ENCODE measurements at regions not wholly inside any gene's neighbourhood (a gene's known extent, or its start where the extent isn't known, plus 50 kb on each side); places are given as distances from the start of the nearest gene placed in this dataset.
"Not testable (repeated sequence)": the region's sequence is repeated elsewhere in the genome, so short reads cannot be mapped to it uniquely, and the experiment has no call there.

GRCh38 chr6:119845161-119845560 is 495.6 kb upstream of the MAN1A1 start:
- H3K36me3 Mint-ChIP-seq (ENCODE audit: low read depth): no peaks in the 10 kb centered on the region
- no peaks in the 10 kb centered on the region for H3K9me3 Mint-ChIP-seq
- no peak overlapping the region for H3K4me3 Mint-ChIP-seq
- H3K4me1 Mint-ChIP-seq (ENCODE audit: low read depth): no peaks in the 10 kb centered on the region
- H3K27me3 Mint-ChIP-seq (ENCODE audit: low read depth): peaks cover 8% of the 10 kb centered on the region
- no peak overlapping the region for H3K27ac Mint-ChIP-seq
- DNase-seq (ENCODE audit: low spot score): no peak

GRCh38 chr6:119844387-119844786 is 494.8 kb upstream of the MAN1A1 start:
- H3K9me3 Mint-ChIP-seq: no peaks in the 10 kb centered on the region
- DNase-seq (ENCODE audit: low spot score): no peak
- H3K4me1 Mint-ChIP-seq (ENCODE audit: low read depth): no peaks in the 10 kb centered on the region
- no peak overlapping the region for H3K27ac Mint-ChIP-seq
- no peaks in the 10 kb centered on the region for H3K36me3 Mint-ChIP-seq (ENCODE audit: low read depth)
- H3K4me3 Mint-ChIP-seq: no peak overlapping the region
- peaks cover 4% of the 10 kb centered on the region for H3K27me3 Mint-ChIP-seq (ENCODE audit: low read depth)

DNA sequence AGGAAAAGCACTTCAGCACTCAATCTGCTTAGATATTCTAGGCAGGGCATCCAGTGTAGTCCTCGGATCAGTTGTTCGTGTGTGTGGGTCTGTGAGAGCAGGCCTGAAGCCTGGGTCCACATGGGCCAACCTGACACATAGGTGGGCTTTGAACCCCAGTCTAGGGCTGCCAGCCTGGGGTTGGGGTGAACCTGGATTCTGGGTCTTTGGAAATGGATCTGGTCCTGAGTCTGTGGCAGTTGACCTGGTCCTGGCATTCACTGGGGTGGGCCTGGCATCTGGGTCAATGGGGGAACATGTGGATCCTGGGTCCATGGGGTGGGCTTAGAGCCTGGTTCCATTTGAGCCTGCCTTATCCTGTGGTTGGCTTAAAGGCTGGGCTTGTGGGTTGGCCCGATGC is 492.6 kb upstream of the MAN1A1 start:
- Mint-ChIP-seq H3K4me1 (ENCODE audit: low read depth) (no peaks in the 10 kb centered on the region), H3K4me3 (no peak overlapping the region), H3K9me3 (no peaks in the 10 kb centered on the region), H3K27ac (no peak overlapping the region), H3K36me3 (ENCODE audit: low read depth) (no peaks in the 10 kb centered on the region), H3K27me3 (ENCODE audit: low read depth) (peaks cover 2% of the 10 kb centered on the region)
- no peak for DNase-seq (ENCODE audit: low spot score)

- H3K27ac Mint-ChIP-seq: no peak overlapping the region
- no peak overlapping the region for H3K4me3 Mint-ChIP-seq
- no peaks in the 10 kb centered on the region for H3K4me1 Mint-ChIP-seq (ENCODE audit: low read depth)
- no peaks in the 10 kb centered on the region for H3K9me3 Mint-ChIP-seq
- no peaks in the 10 kb centered on the region for H3K36me3 Mint-ChIP-seq (ENCODE audit: low read depth)
- peaks cover 2% of the 10 kb centered on the region for H3K27me3 Mint-ChIP-seq (ENCODE audit: low read depth)
- no peak for DNase-seq (ENCODE audit: low spot score)
These were observed 488.5 kb upstream of the MAN1A1 start for GRCh38 chr6:119838043-119838442.

GRCh38 chr6:119834418-119834817 is 484.9 kb upstream of the MAN1A1 start:
- H3K4me3 Mint-ChIP-seq: no peak overlapping the region
- no peak for DNase-seq (ENCODE audit: low spot score)
- no peaks in the 10 kb centered on the region for H3K27me3 Mint-ChIP-seq (ENCODE audit: low read depth)
- H3K27ac Mint-ChIP-seq: no peak overlapping the region
- H3K4me1 Mint-ChIP-seq (ENCODE audit: low read depth): no peaks in the 10 kb centered on the region
- no peaks in the 10 kb centered on the region for H3K9me3 Mint-ChIP-seq
- no peaks in the 10 kb centered on the region for H3K36me3 Mint-ChIP-seq (ENCODE audit: low read depth)

DNA sequence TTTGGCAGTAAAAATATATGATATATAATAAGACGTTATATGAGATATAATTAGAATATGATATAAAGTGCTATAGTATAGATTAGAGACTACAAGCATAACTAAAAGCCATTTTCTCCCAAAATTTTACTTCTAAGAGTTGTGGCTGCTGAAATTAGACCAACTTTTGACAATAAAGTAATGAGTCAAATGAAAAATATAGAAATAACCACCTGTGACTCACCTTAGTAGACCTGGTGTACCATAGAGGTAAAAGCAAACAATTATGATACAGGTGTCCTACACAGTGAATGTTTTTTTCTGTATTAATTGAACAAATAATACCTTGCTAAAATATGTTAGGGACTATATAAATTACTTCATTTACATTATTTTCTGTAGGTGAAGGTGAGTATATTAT is 482.9 kb upstream of the MAN1A1 start:
- no peaks in the 10 kb centered on the region for H3K27me3 Mint-ChIP-seq (ENCODE audit: low read depth)
- no peaks in the 10 kb centered on the region for H3K4me1 Mint-ChIP-seq (ENCODE audit: low read depth)
- H3K9me3 Mint-ChIP-seq: no peaks in the 10 kb centered on the region
- H3K36me3 Mint-ChIP-seq (ENCODE audit: low read depth): no peaks in the 10 kb centered on the region
- H3K27ac Mint-ChIP-seq: no peak overlapping the region
- H3K4me3 Mint-ChIP-seq: no peak overlapping the region
- no peak for DNase-seq (ENCODE audit: low spot score)

DNA sequence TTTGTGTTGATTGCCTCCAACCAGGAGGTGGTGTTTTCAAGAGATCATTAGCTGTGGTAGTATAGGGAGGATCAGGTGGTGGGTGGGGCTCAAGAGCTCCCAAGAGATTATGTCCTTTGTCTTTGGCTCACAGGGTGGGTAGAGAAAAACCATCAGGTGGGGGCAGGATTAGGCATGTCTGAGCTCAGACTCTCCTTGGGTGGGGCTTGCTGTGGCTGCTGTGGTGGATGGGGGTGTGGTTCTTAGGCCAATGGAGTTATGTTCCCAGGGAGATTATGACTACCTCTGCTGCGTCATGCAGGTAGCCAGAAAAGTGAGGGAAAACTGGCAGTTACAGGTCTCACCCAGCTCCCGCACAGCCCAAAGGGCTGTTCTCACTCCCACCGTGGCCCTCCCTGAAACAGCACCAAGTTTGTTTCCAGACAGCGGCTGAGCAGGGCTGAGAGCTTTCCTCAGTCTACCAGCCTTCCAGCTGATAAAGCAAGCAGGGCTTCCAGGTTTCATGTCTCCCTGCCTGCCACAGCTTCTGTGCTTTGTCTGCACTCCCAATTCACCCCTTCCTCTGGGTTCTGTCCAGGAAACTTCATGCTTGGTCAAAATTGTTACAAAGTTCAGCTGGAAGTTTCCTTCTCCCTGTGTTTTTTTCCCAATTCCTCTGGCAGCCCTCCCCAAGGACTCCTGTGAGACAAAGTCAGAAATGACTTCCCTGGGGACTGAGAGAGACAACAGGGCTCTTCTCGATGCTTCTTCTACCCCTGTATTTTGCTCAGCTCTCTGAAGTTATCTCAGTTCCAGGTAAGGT is 481.1 kb upstream of the MAN1A1 start:
- Mint-ChIP-seq H3K9me3 (no peaks in the 10 kb centered on the region), H3K27me3 (ENCODE audit: low read depth) (no peaks in the 10 kb centered on the region), H3K27ac (no peak overlapping the region), H3K4me1 (ENCODE audit: low read depth) (no peaks in the 10 kb centered on the region), H3K4me3 (no peak overlapping the region), H3K36me3 (ENCODE audit: low read depth) (no peaks in the 10 kb centered on the region)
- DNase-seq (ENCODE audit: low spot score): no peak

GRCh38 chr6:119830069-119830468 is 480.5 kb upstream of the MAN1A1 start:
- H3K36me3 Mint-ChIP-seq (ENCODE audit: low read depth): no peaks in the 10 kb centered on the region
- no peak overlapping the region for H3K27ac Mint-ChIP-seq
- no peaks in the 10 kb centered on the region for H3K27me3 Mint-ChIP-seq (ENCODE audit: low read depth)
- H3K4me3 Mint-ChIP-seq: no peak overlapping the region
- no peaks in the 10 kb centered on the region for H3K9me3 Mint-ChIP-seq
- DNase-seq (ENCODE audit: low spot score): no peak
- H3K4me1 Mint-ChIP-seq (ENCODE audit: low read depth): no peaks in the 10 kb centered on the region

DNA sequence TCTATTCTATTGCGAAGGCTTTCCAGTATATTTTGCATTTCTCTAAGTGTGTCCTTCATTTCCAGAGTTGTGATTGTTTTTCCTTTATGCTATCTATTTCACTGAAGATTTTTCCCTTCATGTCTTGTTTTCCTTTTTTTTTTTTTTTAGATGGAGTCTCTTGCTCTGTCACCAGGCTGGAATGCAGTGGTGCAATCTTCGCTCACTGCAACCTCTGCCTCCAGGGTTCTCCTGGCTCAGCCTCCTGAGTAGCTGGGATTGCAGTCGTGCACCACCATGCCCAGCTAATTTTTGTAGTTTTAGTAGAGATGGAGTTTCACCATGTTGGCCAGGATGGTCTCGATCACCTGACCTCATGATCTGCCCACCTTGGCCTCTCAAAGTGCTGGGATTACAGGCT is 479.9 kb upstream of the MAN1A1 start:
- not testable (repeated sequence) for H3K4me1 Mint-ChIP-seq (ENCODE audit: low read depth); H3K27ac Mint-ChIP-seq; DNase-seq (ENCODE audit: low spot score); H3K27me3 Mint-ChIP-seq (ENCODE audit: low read depth); H3K4me3 Mint-ChIP-seq; H3K36me3 Mint-ChIP-seq (ENCODE audit: low read depth); H3K9me3 Mint-ChIP-seq

DNA sequence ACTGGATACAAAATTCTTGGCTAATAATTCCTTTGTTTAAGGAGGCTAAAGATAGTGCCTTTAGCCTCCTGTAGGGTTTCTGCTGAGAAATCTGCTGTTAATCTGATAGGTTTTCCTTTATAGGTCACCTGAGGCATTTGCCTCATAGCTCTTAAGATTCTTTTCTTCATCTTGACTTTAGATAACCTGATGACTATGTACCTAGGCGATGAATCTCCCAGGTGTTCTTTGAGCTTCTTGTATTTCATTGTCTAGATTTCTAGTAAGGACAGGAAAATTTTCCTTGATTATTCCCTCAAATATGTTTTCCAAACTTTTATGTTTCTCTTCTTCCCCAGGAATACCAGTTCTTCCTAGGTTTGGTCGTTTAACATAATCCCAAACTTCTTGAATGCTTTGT is 479.4 kb upstream of the MAN1A1 start:
- Mint-ChIP-seq H3K9me3 (no peaks in the 10 kb centered on the region), H3K4me3 (no peak overlapping the region), H3K36me3 (ENCODE audit: low read depth) (no peaks in the 10 kb centered on the region), H3K27ac (no peak overlapping the region), H3K27me3 (ENCODE audit: low read depth) (no peaks in the 10 kb centered on the region), H3K4me1 (ENCODE audit: low read depth) (no peaks in the 10 kb centered on the region)
- DNase-seq (ENCODE audit: low spot score): no peak

DNA sequence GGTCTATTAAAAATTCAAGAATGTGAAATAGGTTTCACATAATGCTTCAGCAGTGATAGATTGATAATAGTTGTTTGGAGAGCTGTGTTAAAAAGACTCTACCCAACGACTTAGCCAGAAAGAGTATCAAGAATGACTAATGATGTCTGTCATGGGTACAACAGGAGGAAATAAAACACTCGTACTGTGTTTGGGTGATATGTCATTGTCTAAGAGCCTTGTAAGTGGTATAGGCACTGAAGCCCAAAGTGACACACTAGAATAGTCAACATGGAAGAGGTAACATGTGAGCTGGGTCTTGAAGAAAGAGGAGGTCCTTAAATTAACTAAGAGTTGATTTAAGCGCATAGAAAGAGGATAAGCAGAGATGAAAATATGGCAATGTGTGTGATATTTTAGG is 471.8 kb upstream of the MAN1A1 start:
- H3K9me3 Mint-ChIP-seq: no peaks in the 10 kb centered on the region
- no peaks in the 10 kb centered on the region for H3K36me3 Mint-ChIP-seq (ENCODE audit: low read depth)
- no peaks in the 10 kb centered on the region for H3K27me3 Mint-ChIP-seq (ENCODE audit: low read depth)
- no peak overlapping the region for H3K4me3 Mint-ChIP-seq
- no peaks in the 10 kb centered on the region for H3K4me1 Mint-ChIP-seq (ENCODE audit: low read depth)
- no peak for DNase-seq (ENCODE audit: low spot score)
- H3K27ac Mint-ChIP-seq: no peak overlapping the region

DNA sequence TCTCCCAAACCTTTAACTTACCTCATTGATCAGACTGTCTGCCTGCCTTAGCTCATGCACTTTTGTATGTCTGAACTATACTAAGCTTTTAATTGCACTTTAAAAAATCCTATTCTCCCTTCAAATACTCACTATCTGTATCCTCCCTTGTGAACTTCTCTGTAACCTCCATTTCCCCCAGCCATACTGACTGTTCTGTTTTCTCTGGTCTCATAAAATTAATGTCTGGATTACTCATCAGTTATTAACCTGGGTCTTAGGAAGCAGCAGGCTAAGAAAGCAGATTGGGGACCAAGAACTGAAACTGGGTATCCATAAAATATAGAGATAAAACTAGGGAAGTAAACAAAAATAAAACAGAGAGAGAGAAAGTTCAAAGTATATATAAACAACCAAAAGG is 469.3 kb upstream of the MAN1A1 start:
- Mint-ChIP-seq H3K4me3 (no peak overlapping the region), H3K4me1 (ENCODE audit: low read depth) (no peaks in the 10 kb centered on the region), H3K27me3 (ENCODE audit: low read depth) (no peaks in the 10 kb centered on the region), H3K27ac (no peak overlapping the region), H3K9me3 (no peaks in the 10 kb centered on the region), H3K36me3 (ENCODE audit: low read depth) (no peaks in the 10 kb centered on the region)
- no peak for DNase-seq (ENCODE audit: low spot score)

DNA sequence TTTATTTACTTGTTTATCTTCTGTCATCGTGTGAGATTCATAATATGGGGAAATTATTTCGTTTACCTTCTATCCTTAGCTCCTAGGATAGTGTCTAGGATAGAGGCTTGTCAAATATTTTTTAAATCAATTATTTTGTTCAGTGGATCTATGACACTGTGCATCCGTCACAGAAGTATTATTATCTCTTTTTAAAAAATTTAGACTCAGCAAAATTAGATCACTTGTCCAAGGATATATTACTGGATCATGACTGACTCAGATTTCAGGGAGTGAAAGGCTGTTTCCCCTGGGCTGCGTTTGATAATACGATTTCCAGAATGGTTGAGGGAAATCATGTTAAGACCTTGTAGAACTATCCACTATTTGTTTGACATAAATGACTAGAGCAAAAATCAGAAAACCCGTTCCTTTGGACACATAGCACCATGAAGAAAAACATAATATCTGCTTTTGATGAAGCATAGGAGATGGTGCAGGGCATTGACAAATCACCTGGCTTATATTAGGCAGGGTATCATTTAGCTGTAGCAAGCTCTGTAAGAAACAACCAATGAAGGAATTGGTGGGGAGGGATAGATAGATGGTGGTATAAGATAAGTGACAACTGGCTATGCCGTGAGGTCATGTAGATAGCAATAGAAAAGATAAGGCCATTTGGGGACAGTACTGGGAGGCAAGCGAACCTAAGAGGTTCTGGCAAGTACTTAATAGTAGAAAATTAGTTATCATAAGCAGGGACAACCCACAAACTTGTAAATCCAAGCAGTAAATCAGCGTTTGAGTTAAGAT is 465.2 kb upstream of the MAN1A1 start:
- Mint-ChIP-seq H3K4me1 (ENCODE audit: low read depth) (no peaks in the 10 kb centered on the region), H3K36me3 (ENCODE audit: low read depth) (no peaks in the 10 kb centered on the region), H3K9me3 (no peaks in the 10 kb centered on the region), H3K27ac (no peak overlapping the region), H3K4me3 (no peak overlapping the region), H3K27me3 (ENCODE audit: low read depth) (no peaks in the 10 kb centered on the region)
- DNase-seq (ENCODE audit: low spot score): no peak

- Mint-ChIP-seq H3K36me3 (ENCODE audit: low read depth) (no peaks in the 10 kb centered on the region), H3K9me3 (no peaks in the 10 kb centered on the region), H3K27ac (no peak overlapping the region), H3K27me3 (ENCODE audit: low read depth) (peaks cover 3% of the 10 kb centered on the region), H3K4me3 (no peak overlapping the region), H3K4me1 (ENCODE audit: low read depth) (no peaks in the 10 kb centered on the region)
- no peak for DNase-seq (ENCODE audit: low spot score)
These were observed 452.9 kb upstream of the MAN1A1 start for GRCh38 chr6:119802464-119802863.
